Neutrophil (primary cell): ENCODE measurements at regions not wholly inside any gene's neighbourhood (a gene's known extent, or its start where the extent isn't known, plus 50 kb on each side); places are given as distances from the start of the nearest gene placed in this dataset.
"Not testable (repeated sequence)": the region's sequence is repeated elsewhere in the genome, so short reads cannot be mapped to it uniquely, and the experiment has no call there.

Experiments used
- H3K27ac ChIP-seq: fragments of 200-600 bp; sonication (generic); 2 replicates; pipeline ENCODE4 v1.5.1; 2016; ENCODE audit warnings: mild to moderate bottlenecking, moderate library complexity
- H3K27me3 ChIP-seq: fragments of 200-600 bp; sonication (generic); 2 replicates; pipeline ENCODE4 v1.6.0; 2016; ENCODE audit warnings: mild to moderate bottlenecking
- H3K36me3 ChIP-seq: fragments of 200-600 bp; sonication (generic); 2 replicates; pipeline ENCODE4 v1.5.1; 2017
- H3K4me1 ChIP-seq, 2 experiments: fragments of 200-600 bp in 1 of 2; sonication (generic) in 1 of 2; 1 replicate in 1 of 2; 2 replicates in 1 of 2; pipeline versions ENCODE4 v1.5.1 to v1.6.1; 2013 to 2016; ENCODE audit warnings: low read depth in 1 of 2, low read length in 1 of 2, mild to moderate bottlenecking in 1 of 2, moderate library complexity in 1 of 2; ENCODE audit not compliant: control insufficient read depth in 1 of 2, insufficient read depth in 1 of 2
- H3K4me3 ChIP-seq, 2 experiments: fragments of 200-600 bp in 1 of 2; sonication (generic) in 1 of 2; 1 replicate in 1 of 2; 2 replicates in 1 of 2; pipeline ENCODE4 v1.5.1; 2013 to 2016; ENCODE audit warnings: low read depth in 1 of 2, low read length in 1 of 2, mild to moderate bottlenecking in 1 of 2, moderate library complexity in 1 of 2
- H3K9me3 ChIP-seq: fragments of 200-600 bp; sonication (generic); 2 replicates; pipeline ENCODE4 v1.5.1; 2016
- CTCF ChIP-seq: fragments of 200-600 bp; sonication (generic); IDR thresholded peaks from 2 replicates; pipeline ENCODE4 v1.5.1; 2016; ENCODE audit warnings: antibody characterized with exemption

DNA sequence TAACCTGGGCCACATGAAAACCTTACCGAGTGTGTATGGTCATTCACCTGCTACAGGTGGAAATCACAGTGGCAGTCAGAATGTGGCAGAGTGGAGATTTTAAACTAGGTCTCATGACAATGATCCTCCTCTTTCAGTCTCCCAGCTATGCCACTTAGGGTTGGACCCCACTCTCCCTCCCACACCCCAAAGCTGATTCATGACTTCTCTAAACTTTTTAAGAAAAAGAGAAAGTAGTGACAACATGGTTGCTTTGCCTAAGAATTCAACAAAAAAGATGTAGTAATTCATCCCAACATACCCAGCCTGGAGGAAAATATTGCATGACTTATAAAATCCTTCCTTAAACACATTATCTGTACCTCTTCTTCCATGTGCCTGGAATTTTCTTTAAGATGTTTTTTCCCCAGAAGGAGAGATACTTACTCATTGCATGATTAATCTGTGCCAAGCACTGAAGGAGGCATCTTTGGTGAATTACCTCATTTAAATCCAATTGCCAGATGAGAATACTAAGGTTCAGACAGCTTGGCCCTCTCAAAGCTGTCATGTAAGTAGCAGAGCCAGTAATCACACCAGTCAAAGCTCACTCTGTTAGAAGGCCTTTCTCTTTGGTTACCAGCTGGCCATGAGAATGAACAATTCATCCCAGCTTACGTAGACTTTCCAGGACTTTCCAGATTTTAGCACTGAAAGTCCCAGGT is 119.9 kb downstream of the COPRS start:
- no peak overlapping the region for H3K4me3 ChIP-seq
- H3K27ac ChIP-seq, result no peak overlapping the region
- no peak for TF ChIP-seq CTCF
- H3K9me3 ChIP-seq, result no peaks in the 10 kb centered on the region
- H3K27me3 ChIP-seq, result no peaks in the 10 kb centered on the region
- H3K36me3 ChIP-seq, result no peaks in the 10 kb centered on the region
- no peaks in the 10 kb centered on the region for H3K4me1 ChIP-seq

DNA sequence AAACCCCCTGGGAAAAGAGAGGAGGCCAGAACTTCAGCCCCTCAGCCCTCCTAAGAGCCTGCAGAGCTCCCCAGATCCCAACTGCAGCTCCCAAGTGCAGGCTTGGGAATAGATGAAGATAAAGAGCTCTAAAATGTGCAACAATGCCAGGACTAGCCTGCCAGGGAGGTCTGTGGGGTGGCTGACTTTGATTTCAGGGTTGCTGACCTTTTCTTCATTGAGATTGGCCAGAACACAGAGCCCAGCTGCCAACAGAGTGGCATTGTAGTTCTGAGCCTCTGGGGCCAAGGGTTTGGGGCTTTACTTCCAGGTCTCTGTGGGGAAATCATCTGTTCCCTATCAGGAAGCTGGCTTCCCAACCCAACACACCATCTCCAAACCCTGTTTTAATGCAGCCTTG is 120.6 kb downstream of the COPRS start:
- Histone ChIP-seq H3K36me3 (no peaks in the 10 kb centered on the region), H3K4me3 (no peak overlapping the region), H3K27ac (no peak overlapping the region), H3K27me3 (no peaks in the 10 kb centered on the region), H3K4me1 (no peaks in the 10 kb centered on the region), H3K9me3 (no peaks in the 10 kb centered on the region)
- no peak for TF ChIP-seq CTCF

DNA sequence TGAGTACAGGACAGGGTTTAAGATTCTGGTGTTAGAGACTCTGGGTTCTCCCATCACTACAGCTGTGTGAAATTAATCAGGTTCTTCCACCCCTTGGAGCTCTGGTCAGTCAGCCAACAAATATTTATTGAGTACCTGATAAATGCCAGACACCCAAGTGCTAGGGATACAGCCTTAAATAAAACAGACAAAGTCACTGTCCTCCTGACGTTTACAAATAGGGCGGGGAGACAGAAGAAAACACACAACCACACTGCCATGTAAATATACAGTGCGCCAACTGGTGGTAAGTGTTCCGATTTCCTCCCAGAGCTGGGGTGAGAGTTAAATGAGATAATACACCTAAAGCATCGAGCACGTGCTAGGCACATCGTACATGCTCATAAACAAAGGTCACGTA is 121.0 kb downstream of the COPRS start:
- Histone ChIP-seq H3K4me3 (no peak overlapping the region), H3K27ac (no peak overlapping the region), H3K4me1 (no peaks in the 10 kb centered on the region), H3K27me3 (no peaks in the 10 kb centered on the region), H3K9me3 (no peaks in the 10 kb centered on the region), H3K36me3 (no peaks in the 10 kb centered on the region)
- no peak for TF ChIP-seq CTCF

DNA sequence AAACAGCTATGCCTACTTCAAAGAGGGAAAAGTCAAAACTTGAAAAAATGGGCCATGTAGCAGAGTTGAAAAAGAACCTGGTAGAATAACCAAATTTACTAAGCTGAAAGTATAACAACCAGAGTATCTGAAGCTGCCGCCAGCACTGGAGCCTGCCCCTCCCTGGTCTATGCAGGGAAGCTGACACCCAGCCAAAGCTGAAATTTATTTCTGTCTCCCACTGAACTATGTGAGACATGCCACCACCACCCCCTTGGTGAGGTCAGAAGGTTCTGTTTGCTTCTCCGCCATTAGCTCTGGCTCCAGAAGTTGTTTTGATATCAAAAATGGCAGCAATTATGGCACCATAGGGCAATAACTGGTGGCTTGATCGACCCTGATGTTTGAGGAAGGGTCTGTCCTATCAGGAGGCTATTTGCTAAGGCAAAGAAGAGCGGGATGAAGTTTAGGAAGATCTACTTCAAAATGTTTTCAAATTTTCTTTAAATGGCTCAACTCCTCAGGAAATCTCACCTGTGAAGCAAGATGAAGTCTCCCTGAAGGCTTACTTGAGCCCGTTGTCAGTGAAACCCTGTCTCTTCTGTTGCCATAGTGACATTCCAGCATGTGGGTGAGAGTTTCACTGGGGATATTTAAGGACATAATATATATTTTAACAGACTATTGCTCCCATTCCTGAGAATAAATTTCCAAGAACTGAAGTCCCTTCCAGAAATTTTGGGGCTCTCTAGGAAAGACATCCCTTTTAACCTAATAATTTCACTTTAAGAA is 122.0 kb downstream of the COPRS start:
- H3K4me3 ChIP-seq, result no peak overlapping the region
- no peak for TF ChIP-seq CTCF
- H3K4me1 ChIP-seq, result no peaks in the 10 kb centered on the region
- H3K9me3 ChIP-seq, result no peaks in the 10 kb centered on the region
- no peaks in the 10 kb centered on the region for H3K36me3 ChIP-seq
- no peaks in the 10 kb centered on the region for H3K27me3 ChIP-seq
- no peak overlapping the region for H3K27ac ChIP-seq

DNA sequence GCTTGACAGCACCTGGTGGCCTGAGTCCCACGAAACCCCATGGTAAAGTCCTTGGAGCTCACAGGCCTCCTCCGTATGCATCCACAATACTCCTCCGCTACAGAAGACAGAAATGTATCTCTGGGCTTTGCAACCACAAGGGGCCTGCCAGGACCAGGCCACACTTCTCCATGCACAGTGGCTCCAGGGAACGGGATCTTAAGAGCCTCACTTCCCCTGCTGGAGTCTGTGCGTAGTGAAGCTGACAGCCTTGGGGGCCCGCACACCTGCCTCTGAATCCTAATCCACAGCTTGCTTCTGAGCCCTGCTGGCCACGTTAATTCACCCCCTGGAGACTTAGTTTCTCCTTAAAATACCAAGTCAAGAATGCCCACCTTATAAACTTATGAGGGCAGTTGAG is 125.7 kb downstream of the COPRS start:
- no peaks in the 10 kb centered on the region for H3K4me1 ChIP-seq
- H3K36me3 ChIP-seq, result no peaks in the 10 kb centered on the region
- H3K9me3 ChIP-seq, result no peaks in the 10 kb centered on the region
- H3K4me3 ChIP-seq, result no peak overlapping the region
- no peaks in the 10 kb centered on the region for H3K27me3 ChIP-seq
- TF ChIP-seq CTCF, result no peak
- no peak overlapping the region for H3K27ac ChIP-seq

GRCh38 chr17:31731585-31732154 is 127.4 kb downstream of the COPRS start:
- H3K36me3 ChIP-seq, H3K9me3 ChIP-seq, H3K27me3 ChIP-seq, H3K4me1 ChIP-seq, H3K4me3 ChIP-seq, H3K27ac ChIP-seq: not testable (repeated sequence)
